IMR-90 (cell line): ENCODE measurements at regions not wholly inside any gene's neighbourhood (a gene's known extent, or its start where the extent isn't known, plus 50 kb on each side); places are given as distances from the start of the nearest gene placed in this dataset.

Experiments
- ATAC-seq: fragments of 200-7000 bp; cut with Tn5 transposase; 2 replicates; pipeline ENCODE4 v1.9.1; 2020; ENCODE audit warnings: low read depth, mild to moderate bottlenecking, moderate library complexity
- BruUV-seq: library from RNA; stranded (reverse); fragments of 400-500 nt; replicated peaks from 2 replicates; lab custom pipeline; 2021; lab: Mats Ljungman, UMichigan
- CTCF ChIA-PET: fragments of 300-600 bp; formaldehyde crosslinking; extraction: SDS; loops from one replicate; lab custom pipeline; 2021; ENCODE audit warnings: antibody characterized with exemption; lab: Yijun Ruan, JAX
- POLR2A ChIA-PET: fragments of 300-600 bp; sonication (Branson Sonifier 250); formaldehyde crosslinking; loops from one replicate; lab custom pipeline; 2022; ENCODE audit warnings: antibody characterized with exemption; ENCODE audit not compliant: unreplicated experiment; lab: Charles Lee
- DNase-seq: peaks from one replicate; pipeline ENCODE4 v3.0.0; 2013
- H2AFZ ChIP-seq: replicated peaks from 2 replicates; pipeline ENCODE3; 2013; ENCODE audit warnings: low read length, mild to moderate bottlenecking; ENCODE audit not compliant: poor library complexity
- H2AK5ac ChIP-seq: 2 replicates; pipeline ENCODE4 v1.6.1; 2013; ENCODE audit warnings: low read depth, low read length, inconsistent platforms
- H2AK9ac ChIP-seq: replicated peaks from 2 replicates; pipeline ENCODE3; 2013; ENCODE audit warnings: mild to moderate bottlenecking, low read depth, low read length, moderate library complexity; ENCODE audit not compliant: poor library complexity
- H2BK120ac ChIP-seq: 2 replicates; pipeline ENCODE4 v1.6.1; 2013; ENCODE audit warnings: low read depth, low read length, inconsistent platforms
- H2BK15ac ChIP-seq: 3 replicates; pipeline ENCODE4 v1.6.1; 2013; ENCODE audit warnings: low read depth, low read length, inconsistent platforms
- H2BK20ac ChIP-seq: 2 replicates; pipeline ENCODE4 v1.6.1; 2013; ENCODE audit warnings: low read depth, mild to moderate bottlenecking, inconsistent platforms, low read length, moderate library complexity
- H2BK5ac ChIP-seq: 2 replicates; pipeline ENCODE4 v1.6.1; 2013; ENCODE audit warnings: mild to moderate bottlenecking, low read depth, low read length, inconsistent platforms; ENCODE audit not compliant: poor library complexity, severe bottlenecking
- H3K14ac ChIP-seq: replicated peaks from 2 replicates; pipeline ENCODE4 v1.6.1; 2013; ENCODE audit warnings: low read depth, low read length, inconsistent platforms
- H3K18ac ChIP-seq: 2 replicates; pipeline ENCODE4 v1.6.1; 2013; ENCODE audit warnings: low read depth, low read length, control low read depth
- H3K23ac ChIP-seq: 2 replicates; pipeline ENCODE4 v1.6.1; 2013; ENCODE audit warnings: low read depth, low read length, inconsistent platforms
- H3K27ac ChIP-seq: 2 replicates; pipeline ENCODE4 v1.5.1; 2013; ENCODE audit warnings: mild to moderate bottlenecking, control low read depth, low read length; ENCODE audit not compliant: insufficient read depth
- H3K27me3 ChIP-seq: 2 replicates; pipeline ENCODE4 v1.6.1; 2013; ENCODE audit warnings: low read length; ENCODE audit not compliant: control insufficient read depth, insufficient read depth
- H3K36me3 ChIP-seq: 2 replicates; pipeline ENCODE4 v1.6.1; 2013; ENCODE audit warnings: low read length, mixed read lengths; ENCODE audit not compliant: control insufficient read depth, insufficient read depth
- H3K4ac ChIP-seq: 2 replicates; pipeline ENCODE4 v1.6.1; 2013; ENCODE audit warnings: low read depth, low read length, inconsistent platforms
- H3K4me1 ChIP-seq: 2 replicates; pipeline ENCODE4 v1.6.1; 2013; ENCODE audit warnings: low read length, mixed read lengths; ENCODE audit not compliant: control insufficient read depth, insufficient read depth
- H3K4me2 ChIP-seq: 2 replicates; pipeline ENCODE4 v1.6.1; 2013; ENCODE audit warnings: low read depth, mild to moderate bottlenecking, control low read depth, low read length, moderate library complexity
- H3K4me3 ChIP-seq: 2 replicates; pipeline ENCODE4 v1.5.1; 2013; ENCODE audit warnings: low read depth, mild to moderate bottlenecking, control low read depth, low read length, moderate library complexity; ENCODE audit not compliant: insufficient read depth
- H3K56ac ChIP-seq: 2 replicates; pipeline ENCODE4 v1.6.1; 2013; ENCODE audit warnings: low read length, inconsistent platforms; ENCODE audit not compliant: insufficient read depth; ENCODE audit errors: extremely low read depth
- H3K79me1 ChIP-seq, 2 experiments: 2 replicates each; pipeline ENCODE4 v1.6.1; 2013; ENCODE audit warnings: low read length in 2 of 2, inconsistent platforms in 1 of 2, low read depth in 1 of 2
- H3K9ac ChIP-seq: 2 replicates; pipeline ENCODE4 v1.6.1; 2013; ENCODE audit warnings: low read depth, low read length, control low read depth
- H3K9me1 ChIP-seq: 2 replicates; pipeline ENCODE4 v1.6.1; 2013; ENCODE audit warnings: low read length, inconsistent platforms; ENCODE audit not compliant: insufficient read depth
- H3K9me3 ChIP-seq: 2 replicates; pipeline ENCODE4 v1.6.1; 2013; ENCODE audit warnings: low read length; ENCODE audit not compliant: control insufficient read depth, insufficient read depth
- H4K20me1 ChIP-seq: 2 replicates; pipeline ENCODE4 v1.6.1; 2013; ENCODE audit warnings: low read length, inconsistent platforms; ENCODE audit not compliant: insufficient read depth
- H4K5ac ChIP-seq: 2 replicates; pipeline ENCODE4 v1.6.1; 2013; ENCODE audit warnings: mild to moderate bottlenecking, low read depth, low read length, control low read depth
- H4K8ac ChIP-seq, 2 experiments: 2 replicates each; pipeline ENCODE4 v1.6.1; 2013; ENCODE audit warnings: low read depth in 2 of 2, low read length in 2 of 2, control low read depth in 1 of 2, inconsistent platforms in 1 of 2
- H4K91ac ChIP-seq: 2 replicates; pipeline ENCODE4 v1.6.1; 2013; ENCODE audit warnings: low read depth, low read length, inconsistent platforms; ENCODE audit not compliant: insufficient read depth
- MXI1 ChIP-seq: IDR thresholded peaks from 2 replicates; pipeline ENCODE4 v1.6.1; 2012; ENCODE audit warnings: low read depth, mild to moderate bottlenecking, low read length, moderate library complexity, borderline replicate concordance
- WGBS, 2 experiments: methylation state at CpG; one replicate each; pipeline versions ENCODE4 v1.1.5 to v1.1.7; 2013; ENCODE audit warnings: missing lambda C conversion rate in 2 of 2; ENCODE audit not compliant: insufficient read length in 1 of 2; ENCODE audit errors: extremely low coverage in 2 of 2; 5-methylcytosine and 5-hydroxymethylcytosine counted together
- dilution Hi-C: fragments of 300-500 bp; cut with HindIII; formaldehyde crosslinking; loops from one replicate; pipeline ENCODE4 v1.14.3; 2018; ENCODE audit warnings: low sequenced_read_pairs; ENCODE audit not compliant: unreplicated experiment
- in situ Hi-C: fragments of 300-500 bp; cut with MboI; formaldehyde crosslinking; loops from 3 replicates; pipeline ENCODE4 v1.14.3; 2019; ENCODE audit warnings: low sequenced_read_pairs, inconsistent platforms, mixed read lengths
- intact Hi-C: fragments of 100-400 bp; cut with micrococcal nuclease; formaldehyde crosslinking; loops from 2 replicates; pipeline ENCODE4 v1.10.0; 2022
- TF ChIP-seq, protein P1 (sequence below): conservative IDR thresholded peaks from 2 replicates; pipeline ENCODE4 v1.5.1; 2012; ENCODE audit warnings: mild to moderate bottlenecking, low read depth, low read length, improper control_type of control experiment

DNA sequence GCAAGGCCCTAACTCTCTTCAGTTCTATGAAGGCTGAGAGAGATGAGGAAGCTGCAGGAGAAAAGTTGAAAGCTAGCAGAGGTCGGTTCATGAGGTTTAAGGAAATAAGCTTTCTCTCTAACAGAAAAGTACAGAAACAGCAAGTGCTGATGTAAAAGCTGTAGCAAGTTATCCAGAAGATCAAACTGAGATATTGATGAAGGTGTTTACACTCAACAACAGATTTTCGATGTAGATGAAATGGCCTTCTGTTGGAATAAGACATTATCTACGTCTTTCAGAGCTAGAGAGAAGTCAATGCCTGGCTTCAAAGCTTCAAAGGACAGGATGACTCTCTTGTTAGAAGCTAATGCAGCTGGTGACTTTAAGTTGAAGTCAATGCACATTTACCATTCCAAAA is 87.4 kb downstream of the PDCL3 start:
- Histone ChIP-seq H3K9me1 (no peaks in the 10 kb centered on the region), H4K5ac (no peak overlapping the region), H3K27ac (no peak overlapping the region), H3K23ac (no peak overlapping the region), H3K27me3 (peaks cover 14% of the 10 kb centered on the region), H2AK9ac (no peak overlapping the region), H3K18ac (no peak overlapping the region), H3K9me3 (peaks cover 5% of the 10 kb centered on the region; the same call in 1 of the 2 replicates), H2BK120ac (no peak overlapping the region), H3K56ac (no peak overlapping the region), H4K8ac (no peak overlapping the region), H3K14ac (no peak overlapping the region), H2BK20ac (no peak overlapping the region), H2BK15ac (no peak overlapping the region), H3K36me3 (no peaks in the 10 kb centered on the region), H2BK5ac (no peak overlapping the region), H3K4me3 (no peak overlapping the region), H4K91ac (no peak overlapping the region), H3K4me2 (no peak overlapping the region), H2AK5ac (no peak overlapping the region), H3K9ac (no peak overlapping the region), H2AFZ (no peak overlapping the region), H3K79me1 (no peaks in the 10 kb centered on the region), H3K4me1 (no peaks in the 10 kb centered on the region), H4K20me1 (no peaks in the 10 kb centered on the region), H3K4ac (no peak overlapping the region)
- TF ChIP-seq, protein P1, sequence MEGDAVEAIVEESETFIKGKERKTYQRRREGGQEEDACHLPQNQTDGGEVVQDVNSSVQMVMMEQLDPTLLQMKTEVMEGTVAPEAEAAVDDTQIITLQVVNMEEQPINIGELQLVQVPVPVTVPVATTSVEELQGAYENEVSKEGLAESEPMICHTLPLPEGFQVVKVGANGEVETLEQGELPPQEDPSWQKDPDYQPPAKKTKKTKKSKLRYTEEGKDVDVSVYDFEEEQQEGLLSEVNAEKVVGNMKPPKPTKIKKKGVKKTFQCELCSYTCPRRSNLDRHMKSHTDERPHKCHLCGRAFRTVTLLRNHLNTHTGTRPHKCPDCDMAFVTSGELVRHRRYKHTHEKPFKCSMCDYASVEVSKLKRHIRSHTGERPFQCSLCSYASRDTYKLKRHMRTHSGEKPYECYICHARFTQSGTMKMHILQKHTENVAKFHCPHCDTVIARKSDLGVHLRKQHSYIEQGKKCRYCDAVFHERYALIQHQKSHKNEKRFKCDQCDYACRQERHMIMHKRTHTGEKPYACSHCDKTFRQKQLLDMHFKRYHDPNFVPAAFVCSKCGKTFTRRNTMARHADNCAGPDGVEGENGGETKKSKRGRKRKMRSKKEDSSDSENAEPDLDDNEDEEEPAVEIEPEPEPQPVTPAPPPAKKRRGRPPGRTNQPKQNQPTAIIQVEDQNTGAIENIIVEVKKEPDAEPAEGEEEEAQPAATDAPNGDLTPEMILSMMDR, result no peak
- no peak for TF ChIP-seq MXI1
- in situ Hi-C loops, result no loop called here
- no peak for ATAC-seq
- intact Hi-C loops, result no loop called here
- POLR2A ChIA-PET, result no interaction called here
- WGBS, 2 experiments, result no CpG with 5 or more reads among the region's 3 CpGs
- CTCF ChIA-PET, result no interaction called here
- BruUV-seq, result no TSS peak
- dilution Hi-C loops, result no loop called here
- DNase-seq, result no peak
